Stimulated activated memory B cell treated with anti-CD40 and anti-IgM and Interleukin-4, amounts not matched to agents 10 μg/mL and 1 μg/mL and 100 μg/mL, for 72 hours (primary cell): ENCODE measurements at regions not wholly inside any gene's neighbourhood (a gene's known extent, or its start where the extent isn't known, plus 50 kb on each side); places are given as distances from the start of the nearest gene placed in this dataset.
A peak's percentile ranks its signal among the peaks of the same experiment; 100 is the strongest.

Experiments used
- ATAC-seq: fragments of 150-1000 bp; cut with Tn5 transposase; 2 replicates; pipeline ENCODE4 v1.10.0; 2021
- H3K27ac Mint-ChIP-seq: one replicate; pipeline ENCODE4 v1.8.0; 2022; ENCODE audit warnings: mild to moderate bottlenecking, mixed read lengths
- H3K27me3 Mint-ChIP-seq: one replicate; pipeline ENCODE4 v1.8.0; 2022; ENCODE audit warnings: mixed read lengths
- H3K36me3 Mint-ChIP-seq: one replicate; pipeline ENCODE4 v1.8.0; 2022; ENCODE audit warnings: mixed read lengths
- H3K4me1 Mint-ChIP-seq: one replicate; pipeline ENCODE4 v1.8.0; 2022; ENCODE audit warnings: mixed read lengths
- H3K4me3 Mint-ChIP-seq: one replicate; pipeline ENCODE4 v1.8.0; 2022; ENCODE audit warnings: mild to moderate bottlenecking, moderate library complexity, mixed read lengths
- H3K9me3 Mint-ChIP-seq: one replicate; pipeline ENCODE4 v1.8.0; 2022; ENCODE audit warnings: mixed read lengths

- no peak for ATAC-seq
- no peak overlapping the region for H3K27ac Mint-ChIP-seq
- no peak overlapping the region for H3K4me3 Mint-ChIP-seq
- H3K4me1 Mint-ChIP-seq = no peaks in the 10 kb centered on the region
- no peaks in the 10 kb centered on the region for H3K27me3 Mint-ChIP-seq
- H3K9me3 Mint-ChIP-seq = no peaks in the 10 kb centered on the region
- H3K36me3 Mint-ChIP-seq = no peaks in the 10 kb centered on the region
Observed at GRCh38 chr5:120386981-120387380, 77.1 kb upstream of the PRR16 start.

GRCh38 chr5:120388016-120388781 is 75.9 kb upstream of the PRR16 start:
- no peak for ATAC-seq
- Mint-ChIP-seq H3K4me1 (no peaks in the 10 kb centered on the region), H3K36me3 (no peaks in the 10 kb centered on the region), H3K9me3 (no peaks in the 10 kb centered on the region), H3K27me3 (no peaks in the 10 kb centered on the region), H3K27ac (no peak overlapping the region), H3K4me3 (no peak overlapping the region)

- Mint-ChIP-seq H3K4me3 (no peak overlapping the region), H3K27me3 (no peaks in the 10 kb centered on the region), H3K36me3 (no peaks in the 10 kb centered on the region), H3K27ac (no peak overlapping the region), H3K4me1 (no peaks in the 10 kb centered on the region), H3K9me3 (peaks cover 5% of the 10 kb centered on the region)
- ATAC-seq = no peak
Observed at GRCh38 chr5:120394259-120394658, 69.8 kb upstream of the PRR16 start.

GRCh38 chr5:120396186-120396585 is 67.9 kb upstream of the PRR16 start:
- no peaks in the 10 kb centered on the region for H3K27me3 Mint-ChIP-seq
- no peak for ATAC-seq
- no peak overlapping the region for H3K4me3 Mint-ChIP-seq
- no peaks in the 10 kb centered on the region for H3K4me1 Mint-ChIP-seq
- H3K27ac Mint-ChIP-seq = no peak overlapping the region
- peaks cover 5% of the 10 kb centered on the region for H3K9me3 Mint-ChIP-seq
- no peaks in the 10 kb centered on the region for H3K36me3 Mint-ChIP-seq

GRCh38 chr5:120400356-120400755 is 63.7 kb upstream of the PRR16 start:
- H3K4me1 Mint-ChIP-seq = no peaks in the 10 kb centered on the region
- H3K9me3 Mint-ChIP-seq = peaks cover 5% of the 10 kb centered on the region
- no peak overlapping the region for H3K27ac Mint-ChIP-seq
- ATAC-seq = no peak
- no peaks in the 10 kb centered on the region for H3K27me3 Mint-ChIP-seq
- no peaks in the 10 kb centered on the region for H3K36me3 Mint-ChIP-seq
- no peak overlapping the region for H3K4me3 Mint-ChIP-seq

- Mint-ChIP-seq H3K27me3 (no peaks in the 10 kb centered on the region), H3K27ac (no peak overlapping the region), H3K4me1 (no peaks in the 10 kb centered on the region), H3K36me3 (no peaks in the 10 kb centered on the region), H3K4me3 (no peak overlapping the region), H3K9me3 (peaks cover 6% of the 10 kb centered on the region)
- no peak for ATAC-seq
Observed at GRCh38 chr5:120402606-120403005, 61.5 kb upstream of the PRR16 start.

GRCh38 chr5:120405286-120405864 is 58.7 kb upstream of the PRR16 start:
- Mint-ChIP-seq H3K4me3 (no peak overlapping the region), H3K27ac (no peak overlapping the region), H3K4me1 (no peaks in the 10 kb centered on the region), H3K36me3 (no peaks in the 10 kb centered on the region), H3K27me3 (no peaks in the 10 kb centered on the region), H3K9me3 (peaks cover 5% of the 10 kb centered on the region)
- no peak for ATAC-seq

- H3K4me1 Mint-ChIP-seq = no peaks in the 10 kb centered on the region
- no peak overlapping the region for H3K27ac Mint-ChIP-seq
- H3K27me3 Mint-ChIP-seq = no peaks in the 10 kb centered on the region
- H3K4me3 Mint-ChIP-seq = no peak overlapping the region
- peak; percentile 51 for ATAC-seq
- no peaks in the 10 kb centered on the region for H3K36me3 Mint-ChIP-seq
- peaks cover 6% of the 10 kb centered on the region for H3K9me3 Mint-ChIP-seq
Observed at GRCh38 chr5:120405923-120406322, 58.2 kb upstream of the PRR16 start.

- no peaks in the 10 kb centered on the region for H3K27me3 Mint-ChIP-seq
- no peak overlapping the region for H3K4me3 Mint-ChIP-seq
- H3K36me3 Mint-ChIP-seq = no peaks in the 10 kb centered on the region
- peaks cover 4% of the 10 kb centered on the region for H3K9me3 Mint-ChIP-seq
- no peak overlapping the region for H3K27ac Mint-ChIP-seq
- ATAC-seq = no peak
- H3K4me1 Mint-ChIP-seq = no peaks in the 10 kb centered on the region
Observed at GRCh38 chr5:120413686-120414085, 50.4 kb upstream of the PRR16 start.
